WTC11 (cell line): ENCODE measurements at regions not wholly inside any gene's neighbourhood (a gene's known extent, or its start where the extent isn't known, plus 50 kb on each side); places are given as distances from the start of the nearest gene placed in this dataset.

Source experiments
- AR ChIP-seq: fragments of 250-450 bp; sonication (Bioruptor Pico); IDR thresholded peaks from 2 replicates; pipeline ENCODE4 v1.9.0; 2021; ENCODE audit warnings: mild to moderate bottlenecking
- ATF3 ChIP-seq: sonication (generic); formaldehyde crosslinking; conservative IDR thresholded peaks from 2 replicates; pipeline ENCODE4 v1.8.1; 2022; ENCODE audit warnings: mild to moderate bottlenecking, missing genetic modification reagents
- CREM ChIP-seq: sonication (generic); formaldehyde crosslinking; IDR thresholded peaks from 2 replicates; pipeline ENCODE4 v1.8.1; 2022; ENCODE audit warnings: mild to moderate bottlenecking, missing genetic modification reagents, moderate library complexity
- CTCF ChIP-seq: fragments of 200-600 bp; IDR thresholded peaks from 2 replicates; pipeline ENCODE4 v1.8.0; 2022; ENCODE audit warnings: antibody characterized with exemption
- ELF4 ChIP-seq: sonication (generic); formaldehyde crosslinking; IDR thresholded peaks from 2 replicates; pipeline ENCODE4 v1.8.1; 2022; ENCODE audit warnings: low read depth, mild to moderate bottlenecking, moderate library complexity, missing genetic modification reagents
- ESRRA ChIP-seq: sonication (generic); formaldehyde crosslinking; IDR thresholded peaks from 2 replicates; pipeline ENCODE4 v1.8.1; 2022; ENCODE audit warnings: mild to moderate bottlenecking, missing genetic modification reagents, borderline replicate concordance
- ETV6 ChIP-seq: sonication (generic); formaldehyde crosslinking; IDR thresholded peaks from 2 replicates; pipeline ENCODE4 v1.8.1; 2022; ENCODE audit warnings: mild to moderate bottlenecking, missing genetic modification reagents
- MAX ChIP-seq: sonication (generic); formaldehyde crosslinking; IDR thresholded peaks from 2 replicates; pipeline ENCODE4 v1.8.0; 2022; ENCODE audit warnings: mild to moderate bottlenecking, missing genetic modification reagents
- NR2C2 ChIP-seq: sonication (generic); formaldehyde crosslinking; IDR thresholded peaks from 2 replicates; pipeline ENCODE4 v1.8.0; 2022; ENCODE audit warnings: mild to moderate bottlenecking, missing genetic modification reagents
- PRDM15 ChIP-seq: sonication (generic); formaldehyde crosslinking; IDR thresholded peaks from 2 replicates; pipeline ENCODE4 v1.8.0; 2022; ENCODE audit warnings: missing genetic modification reagents
- SP1 ChIP-seq: sonication (generic); formaldehyde crosslinking; conservative IDR thresholded peaks from 2 replicates; pipeline ENCODE4 v1.8.1; 2022; ENCODE audit warnings: missing genetic modification reagents
- STAT6 ChIP-seq: sonication (generic); formaldehyde crosslinking; conservative IDR thresholded peaks from 2 replicates; pipeline ENCODE4 v1.8.1; 2023; ENCODE audit warnings: mild to moderate bottlenecking, low read depth, missing genetic modification reagents, moderate library complexity
- ZNF232 ChIP-seq: sonication (generic); formaldehyde crosslinking; IDR thresholded peaks from 2 replicates; pipeline ENCODE4 v1.8.0; 2022; ENCODE audit warnings: mild to moderate bottlenecking, missing genetic modification reagents

GRCh38 chr9:1231998-1232919, 182.1 kb downstream of the DMRT2 start:
- no peak for TF ChIP-seq ATF3 (CRISPR knock-in tag)
- TF ChIP-seq CTCF: no peak
- TF ChIP-seq STAT6: no peak
- TF ChIP-seq ETV6 (CRISPR knock-in tag): no peak
- TF ChIP-seq SP1 (CRISPR knock-in tag): no peak
- no peak for TF ChIP-seq ELF4 (CRISPR knock-in tag)
- TF ChIP-seq NR2C2: no peak
- TF ChIP-seq ESRRA (CRISPR knock-in tag): no peak
- TF ChIP-seq ZNF232 (CRISPR knock-in tag): no peak
- TF ChIP-seq MAX (CRISPR knock-in tag): no peak
- no peak for TF ChIP-seq PRDM15
- no peak for TF ChIP-seq CREM (CRISPR knock-in tag)
- no peak for TF ChIP-seq AR (CRISPR knock-in tag)
